Stimulated activated CD4-positive, alpha-beta T cell treated with anti-CD3 and anti-CD28 coated beads, Interleukin-1b, Interleukin-23, amount 100 ng/mL, for 24 hours (primary cell): ENCODE measurements at regions not wholly inside any gene's neighbourhood (a gene's known extent, or its start where the extent isn't known, plus 50 kb on each side); places are given as distances from the start of the nearest gene placed in this dataset.

Source experiments
- DNase-seq, 4 experiments: peaks; one replicate each; pipeline ENCODE4 v3.0.0-alpha.2; 2020; ENCODE audit warnings: low read depth in 4 of 4, low spot score in 1 of 4

GRCh38 chr16:51442141-51442870, 291.2 kb upstream of the SALL1 start:
- DNase-seq = no peak

- DNase-seq = no peak
Observed at GRCh38 chr16:51440131-51440889, 289.2 kb upstream of the SALL1 start.

- DNase-seq = no peak
Observed at GRCh38 chr16:51439271-51439670, 288.2 kb upstream of the SALL1 start.

- no peak for DNase-seq
Observed at GRCh38 chr16:51436742-51437141, 285.7 kb upstream of the SALL1 start.

- DNase-seq = no peak
Observed at GRCh38 chr16:51434567-51435198, 283.6 kb upstream of the SALL1 start.

GRCh38 chr16:51433599-51433998, 282.5 kb upstream of the SALL1 start:
- DNase-seq = no peak

GRCh38 chr16:51431517-51432241, 280.6 kb upstream of the SALL1 start:
- no peak for DNase-seq

GRCh38 chr16:51430716-51431369, 279.8 kb upstream of the SALL1 start:
- DNase-seq = no peak

- no peak for DNase-seq
Observed at GRCh38 chr16:51429041-51429440, 278.0 kb upstream of the SALL1 start.

GRCh38 chr16:51427085-51427484, 276.0 kb upstream of the SALL1 start:
- no peak for DNase-seq

GRCh38 chr16:51426276-51426675, 275.2 kb upstream of the SALL1 start:
- DNase-seq = no peak

GRCh38 chr16:51420247-51420646, 269.2 kb upstream of the SALL1 start:
- no peak for DNase-seq

GRCh38 chr16:51419768-51420167, 268.7 kb upstream of the SALL1 start:
- no peak for DNase-seq

GRCh38 chr16:51418258-51418657, 267.2 kb upstream of the SALL1 start:
- no peak for DNase-seq

GRCh38 chr16:51416926-51417325, 265.9 kb upstream of the SALL1 start:
- no peak for DNase-seq

GRCh38 chr16:51410125-51410524, 259.1 kb upstream of the SALL1 start:
- DNase-seq = no peak

GRCh38 chr16:51409001-51409675, 258.1 kb upstream of the SALL1 start:
- DNase-seq = no peak

GRCh38 chr16:51408357-51408756, 257.3 kb upstream of the SALL1 start:
- no peak for DNase-seq

- DNase-seq = no peak
Observed at GRCh38 chr16:51407921-51408320, 256.9 kb upstream of the SALL1 start.

GRCh38 chr16:51407199-51407598, 256.1 kb upstream of the SALL1 start:
- DNase-seq = no peak
